ENCODE measurements at regions not wholly inside any gene's neighbourhood (a gene's known extent, or its start where the extent isn't known, plus 50 kb on each side); places are given as distances from the start of the nearest gene placed in this dataset.

- intact Hi-C loops (cut with micrococcal nuclease; ENCODE audit: unreplicated experiment) = no loop called here
- no peak overlapping the region for H3K4me2 ChIP-seq
- no peaks in the 10 kb centered on the region for H4K20me1 ChIP-seq (ENCODE audit: insufficient read depth)
- H3K4me3 ChIP-seq = no peak overlapping the region
- no peaks in the 10 kb centered on the region; the same call in 1 of the 2 replicates for H3K9me3 ChIP-seq (ENCODE audit: insufficient read depth, low read depth)
- ChIA-PET CTCF (no interaction called here), POLR2A (ENCODE audit: unreplicated experiment) (no interaction called here)
- no peak overlapping the region for H2AFZ ChIP-seq
- H3K9me2 ChIP-seq (ENCODE audit: insufficient read depth) = no peaks in the 10 kb centered on the region
- H3K27me3 ChIP-seq (ENCODE audit: insufficient read depth, low read depth) = no peaks in the 10 kb centered on the region
- no peaks in the 10 kb centered on the region for H3F3A ChIP-seq (ENCODE audit: insufficient read depth, low read depth)
- peaks cover 10% of the 10 kb centered on the region for H3K4me1 ChIP-seq (replicated peaks; ENCODE audit: insufficient read depth)
- DNase-seq = no peak
- H3K27ac ChIP-seq = no peak overlapping the region
- no TSS peak for BruUV-seq (replicated peaks)
- H3K36me3 ChIP-seq (ENCODE audit: low read depth) = no peaks in the 10 kb centered on the region
- TF ChIP-seq, protein P1, sequence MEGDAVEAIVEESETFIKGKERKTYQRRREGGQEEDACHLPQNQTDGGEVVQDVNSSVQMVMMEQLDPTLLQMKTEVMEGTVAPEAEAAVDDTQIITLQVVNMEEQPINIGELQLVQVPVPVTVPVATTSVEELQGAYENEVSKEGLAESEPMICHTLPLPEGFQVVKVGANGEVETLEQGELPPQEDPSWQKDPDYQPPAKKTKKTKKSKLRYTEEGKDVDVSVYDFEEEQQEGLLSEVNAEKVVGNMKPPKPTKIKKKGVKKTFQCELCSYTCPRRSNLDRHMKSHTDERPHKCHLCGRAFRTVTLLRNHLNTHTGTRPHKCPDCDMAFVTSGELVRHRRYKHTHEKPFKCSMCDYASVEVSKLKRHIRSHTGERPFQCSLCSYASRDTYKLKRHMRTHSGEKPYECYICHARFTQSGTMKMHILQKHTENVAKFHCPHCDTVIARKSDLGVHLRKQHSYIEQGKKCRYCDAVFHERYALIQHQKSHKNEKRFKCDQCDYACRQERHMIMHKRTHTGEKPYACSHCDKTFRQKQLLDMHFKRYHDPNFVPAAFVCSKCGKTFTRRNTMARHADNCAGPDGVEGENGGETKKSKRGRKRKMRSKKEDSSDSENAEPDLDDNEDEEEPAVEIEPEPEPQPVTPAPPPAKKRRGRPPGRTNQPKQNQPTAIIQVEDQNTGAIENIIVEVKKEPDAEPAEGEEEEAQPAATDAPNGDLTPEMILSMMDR (conservative IDR thresholded peaks at IDR 0.05) = no peak
- no peak for TF ChIP-seq EZH2 (IDR thresholded peaks at IDR 0.05; ENCODE audit: low read depth)
- no peaks in the 10 kb centered on the region for H3K79me2 ChIP-seq (ENCODE audit: low read depth)
Measured at GRCh38 chr4:84324303-84325245, 174.5 kb downstream of the NKX6-1 start.

GRCh38 chr4:84319124-84319523 is 180.0 kb downstream of the NKX6-1 start:
- no TSS peak for BruUV-seq (replicated peaks)
- H3K9me2 ChIP-seq (ENCODE audit: insufficient read depth) = no peaks in the 10 kb centered on the region
- H2AFZ ChIP-seq = no peak overlapping the region
- no peak overlapping the region for H3K4me3 ChIP-seq
- TF ChIP-seq EZH2 (IDR thresholded peaks at IDR 0.05; ENCODE audit: low read depth) = no peak
- TF ChIP-seq, protein P1 (conservative IDR thresholded peaks at IDR 0.05) = no peak
- ChIA-PET POLR2A (ENCODE audit: unreplicated experiment) (no interaction called here), CTCF (no interaction called here)
- H3K27ac ChIP-seq = no peak overlapping the region
- no peaks in the 10 kb centered on the region for H3F3A ChIP-seq (ENCODE audit: insufficient read depth, low read depth)
- no peaks in the 10 kb centered on the region for H3K36me3 ChIP-seq (ENCODE audit: low read depth)
- H3K4me2 ChIP-seq = no peak overlapping the region
- H3K4me1 ChIP-seq (replicated peaks; ENCODE audit: insufficient read depth) = no peaks in the 10 kb centered on the region
- no peak for DNase-seq
- H4K20me1 ChIP-seq (ENCODE audit: insufficient read depth) = no peaks in the 10 kb centered on the region
- H3K79me2 ChIP-seq (ENCODE audit: low read depth) = no peaks in the 10 kb centered on the region
- intact Hi-C loops (cut with micrococcal nuclease; ENCODE audit: unreplicated experiment) = no loop called here
- no peaks in the 10 kb centered on the region for H3K9me3 ChIP-seq (ENCODE audit: insufficient read depth, low read depth)
- no peaks in the 10 kb centered on the region for H3K27me3 ChIP-seq (ENCODE audit: insufficient read depth, low read depth)

GRCh38 chr4:84317513-84317912 is 181.6 kb downstream of the NKX6-1 start:
- Histone ChIP-seq H3K79me2 (ENCODE audit: low read depth) (no peaks in the 10 kb centered on the region), H3K36me3 (ENCODE audit: low read depth) (no peaks in the 10 kb centered on the region), H2AFZ (no peak overlapping the region), H4K20me1 (ENCODE audit: insufficient read depth) (no peaks in the 10 kb centered on the region), H3K27ac (no peak overlapping the region), H3K9me3 (ENCODE audit: insufficient read depth, low read depth) (no peaks in the 10 kb centered on the region), H3K4me1 (replicated peaks; ENCODE audit: insufficient read depth) (no peaks in the 10 kb centered on the region), H3K9me2 (ENCODE audit: insufficient read depth) (no peaks in the 10 kb centered on the region), H3K4me3 (no peak overlapping the region), H3F3A (ENCODE audit: insufficient read depth, low read depth) (no peaks in the 10 kb centered on the region), H3K4me2 (no peak overlapping the region), H3K27me3 (ENCODE audit: insufficient read depth, low read depth) (no peaks in the 10 kb centered on the region)
- intact Hi-C loops (cut with micrococcal nuclease; ENCODE audit: unreplicated experiment) = no loop called here
- no peak for DNase-seq
- no TSS peak for BruUV-seq (replicated peaks)
- POLR2A ChIA-PET (ENCODE audit: unreplicated experiment) = no interaction called here
- CTCF ChIA-PET = no interaction called here
- TF ChIP-seq EZH2 (IDR thresholded peaks at IDR 0.05; ENCODE audit: low read depth) = no peak
- TF ChIP-seq, protein P1 (conservative IDR thresholded peaks at IDR 0.05) = no peak
